Peyer's patch (tissue), 4 donors: ENCODE measurements at regions not wholly inside any gene's neighbourhood (a gene's known extent, or its start where the extent isn't known, plus 50 kb on each side); places are given as distances from the start of the nearest gene placed in this dataset.

ENCODE experiments used
- DNase-seq, 3 donors: peaks; one replicate each; pipeline ENCODE4 v3.0.0-alpha.2; 2017 to 2019
- H3K27ac ChIP-seq, 4 donors: fragments of 200-600 bp; sonication (generic); one replicate each; pipeline ENCODE4 v1.5.1; 2016 to 2019
- H3K27me3 ChIP-seq, 2 donors: fragments of 200-600 bp; sonication (generic); one replicate each; pipeline ENCODE4 v1.5.1; 2019
- H3K36me3 ChIP-seq, 3 donors: fragments of 200-600 bp; sonication (generic); one replicate each; pipeline ENCODE4 v1.5.1; 2016 to 2019
- H3K4me1 ChIP-seq, 4 donors: fragments of 200-600 bp; sonication (generic); one replicate each; pipeline ENCODE4 v1.5.1; 2016 to 2019
- H3K4me3 ChIP-seq, 4 donors: fragments of 200-600 bp; sonication (generic); 1 replicate in 3 of 4; 2 replicates in 1 of 4; pipeline ENCODE4 v1.5.1; 2016 to 2019; ENCODE audit warnings: mild to moderate bottlenecking in 1 of 4
- H3K9me3 ChIP-seq, 4 donors: fragments of 200-600 bp; sonication (generic); one replicate each; pipeline ENCODE4 v1.5.1; 2016 to 2019; ENCODE audit warnings: mild to moderate bottlenecking in 1 of 4
- POLR2A ChIP-seq, 2 donors: fragments of 450-650 bp; IDR thresholded peaks; one replicate each; pipeline ENCODE4 v1.5.1; 2017; ENCODE audit warnings: antibody characterized with exemption in 2 of 2, mild to moderate bottlenecking in 2 of 2, moderate library complexity in 2 of 2
- TF ChIP-seq, protein P1 (sequence below), 6 experiments: fragments of 450-650 bp in 4 of 6; fragments of 200-600 bp in 2 of 6; sonication (generic) in 1 of 6; IDR thresholded peaks; one replicate each; pipeline ENCODE4 v1.5.1; 2017 to 2019; ENCODE audit warnings: antibody characterized with exemption in 6 of 6, mild to moderate bottlenecking in 3 of 6, moderate library complexity in 1 of 6

DNA sequence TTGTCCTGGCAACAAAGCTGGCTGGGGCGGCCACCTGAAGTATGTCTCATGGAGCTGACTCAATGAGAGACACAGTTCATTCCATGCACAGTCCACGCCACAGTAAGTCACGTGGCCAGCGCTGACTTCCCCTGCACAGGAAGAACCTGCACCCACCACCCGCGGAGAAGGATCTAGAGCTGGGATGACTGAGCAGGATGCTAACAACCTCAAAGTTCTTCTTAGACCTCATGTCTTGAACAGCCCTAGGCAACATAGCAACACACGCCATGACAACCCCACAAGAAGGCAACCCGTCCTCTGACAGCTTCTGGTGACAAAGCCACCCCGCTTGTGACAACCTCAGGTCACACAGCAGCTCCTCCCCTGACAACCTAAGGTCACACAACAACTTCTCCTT is 76.9 kb upstream of the B3GAT1 start:
- no peak overlapping the region for H3K27ac ChIP-seq
- no peaks in the 10 kb centered on the region for H3K9me3 ChIP-seq
- no peaks in the 10 kb centered on the region for H3K4me1 ChIP-seq
- no peaks in the 10 kb centered on the region for H3K36me3 ChIP-seq
- TF ChIP-seq, protein P1, sequence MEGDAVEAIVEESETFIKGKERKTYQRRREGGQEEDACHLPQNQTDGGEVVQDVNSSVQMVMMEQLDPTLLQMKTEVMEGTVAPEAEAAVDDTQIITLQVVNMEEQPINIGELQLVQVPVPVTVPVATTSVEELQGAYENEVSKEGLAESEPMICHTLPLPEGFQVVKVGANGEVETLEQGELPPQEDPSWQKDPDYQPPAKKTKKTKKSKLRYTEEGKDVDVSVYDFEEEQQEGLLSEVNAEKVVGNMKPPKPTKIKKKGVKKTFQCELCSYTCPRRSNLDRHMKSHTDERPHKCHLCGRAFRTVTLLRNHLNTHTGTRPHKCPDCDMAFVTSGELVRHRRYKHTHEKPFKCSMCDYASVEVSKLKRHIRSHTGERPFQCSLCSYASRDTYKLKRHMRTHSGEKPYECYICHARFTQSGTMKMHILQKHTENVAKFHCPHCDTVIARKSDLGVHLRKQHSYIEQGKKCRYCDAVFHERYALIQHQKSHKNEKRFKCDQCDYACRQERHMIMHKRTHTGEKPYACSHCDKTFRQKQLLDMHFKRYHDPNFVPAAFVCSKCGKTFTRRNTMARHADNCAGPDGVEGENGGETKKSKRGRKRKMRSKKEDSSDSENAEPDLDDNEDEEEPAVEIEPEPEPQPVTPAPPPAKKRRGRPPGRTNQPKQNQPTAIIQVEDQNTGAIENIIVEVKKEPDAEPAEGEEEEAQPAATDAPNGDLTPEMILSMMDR (IDR thresholded peaks at IDR 0.05), result no peak
- TF ChIP-seq POLR2A (IDR thresholded peaks at IDR 0.05), result no peak
- no peaks in the 10 kb centered on the region for H3K27me3 ChIP-seq
- H3K4me3 ChIP-seq, result no peak overlapping the region
- peak in 1 of 3 donors; percentile 31 for DNase-seq

DNA sequence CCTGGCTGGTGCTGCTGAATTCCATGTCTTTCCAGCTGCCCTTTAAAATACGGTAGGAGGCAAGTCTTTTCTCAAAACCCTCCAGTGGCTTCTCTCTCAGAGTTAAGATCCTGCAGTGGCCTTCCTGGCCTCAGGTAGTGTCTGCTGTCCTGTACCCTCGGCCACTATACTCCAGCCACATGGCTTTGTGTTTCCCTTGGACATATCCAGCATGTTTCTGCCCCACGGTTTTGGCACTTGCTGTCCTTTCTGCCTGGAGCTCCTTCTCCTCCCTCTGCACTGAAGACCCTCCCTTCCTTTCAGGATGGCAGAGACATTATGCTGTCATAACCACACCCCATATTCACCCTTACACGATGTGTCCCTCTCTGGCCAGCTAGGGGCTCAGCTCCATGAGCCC is 76.5 kb upstream of the B3GAT1 start:
- Histone ChIP-seq H3K9me3 (no peaks in the 10 kb centered on the region), H3K27me3 (no peaks in the 10 kb centered on the region), H3K4me3 (no peak overlapping the region), H3K27ac (no peak overlapping the region), H3K36me3 (no peaks in the 10 kb centered on the region), H3K4me1 (no peaks in the 10 kb centered on the region)
- TF ChIP-seq, protein P1 (IDR thresholded peaks at IDR 0.05), result no peak
- TF ChIP-seq POLR2A (IDR thresholded peaks at IDR 0.05), result no peak
- no peak for DNase-seq

DNA sequence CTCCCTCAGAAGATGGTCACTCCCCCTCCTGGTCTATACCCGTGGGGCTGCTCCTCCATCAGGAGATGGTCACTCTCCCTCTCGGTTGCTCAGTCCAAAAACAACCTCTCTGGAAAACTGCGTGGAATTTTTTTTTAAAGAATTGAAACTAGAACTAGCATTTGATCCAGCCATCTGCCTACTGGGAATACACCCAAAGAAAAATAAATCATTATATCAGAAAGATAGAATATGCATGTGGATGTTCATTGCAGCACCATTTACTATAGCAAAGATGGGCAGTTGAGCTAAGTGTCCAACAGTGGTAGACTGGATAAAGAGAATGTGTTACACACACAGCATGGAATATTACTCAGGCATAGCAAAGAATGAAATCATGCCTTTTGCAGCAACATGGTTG is 75.7 kb upstream of the B3GAT1 start:
- Histone ChIP-seq H3K27me3 (no peaks in the 10 kb centered on the region), H3K27ac (no peak overlapping the region), H3K36me3 (peaks cover 0 to 5% (median 0%) of the 10 kb centered on the region in 3 donors), H3K4me3 (no peak overlapping the region), H3K4me1 (no peaks in the 10 kb centered on the region), H3K9me3 (no peaks in the 10 kb centered on the region)
- no peak for DNase-seq
- TF ChIP-seq POLR2A (IDR thresholded peaks at IDR 0.05), result no peak
- TF ChIP-seq, protein P1 (IDR thresholded peaks at IDR 0.05), result no peak

DNA sequence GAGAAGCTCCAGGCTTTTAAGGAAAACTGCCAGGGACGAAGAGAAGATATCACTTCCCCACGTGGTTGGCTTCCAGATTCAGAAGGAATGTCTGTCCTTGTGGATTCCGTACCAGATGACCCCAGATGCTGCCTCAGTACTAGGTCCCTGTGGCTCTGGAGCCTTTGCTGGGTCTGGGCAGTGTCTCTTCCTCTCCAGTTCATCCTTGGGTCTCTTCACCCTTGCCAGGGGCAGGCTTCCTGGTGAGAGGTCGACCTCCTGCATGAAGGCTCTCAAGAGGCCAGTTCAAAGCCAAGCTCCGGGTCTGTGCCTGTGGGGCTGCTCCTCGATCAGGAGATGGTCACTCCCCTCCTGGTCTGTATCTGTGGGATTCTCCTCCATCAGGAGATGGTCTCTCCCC is 74.7 kb upstream of the B3GAT1 start:
- no peak overlapping the region for H3K27ac ChIP-seq
- H3K36me3 ChIP-seq, result peaks cover 0 to 6% (median 0%) of the 10 kb centered on the region in 3 donors
- DNase-seq, result peak in 1 of 3 donors; percentile 22
- no peaks in the 10 kb centered on the region for H3K9me3 ChIP-seq
- no peaks in the 10 kb centered on the region for H3K27me3 ChIP-seq
- TF ChIP-seq POLR2A (IDR thresholded peaks at IDR 0.05), result no peak
- TF ChIP-seq, protein P1 (IDR thresholded peaks at IDR 0.05), result no peak
- H3K4me3 ChIP-seq, result no peak overlapping the region
- H3K4me1 ChIP-seq, result no peaks in the 10 kb centered on the region

DNA sequence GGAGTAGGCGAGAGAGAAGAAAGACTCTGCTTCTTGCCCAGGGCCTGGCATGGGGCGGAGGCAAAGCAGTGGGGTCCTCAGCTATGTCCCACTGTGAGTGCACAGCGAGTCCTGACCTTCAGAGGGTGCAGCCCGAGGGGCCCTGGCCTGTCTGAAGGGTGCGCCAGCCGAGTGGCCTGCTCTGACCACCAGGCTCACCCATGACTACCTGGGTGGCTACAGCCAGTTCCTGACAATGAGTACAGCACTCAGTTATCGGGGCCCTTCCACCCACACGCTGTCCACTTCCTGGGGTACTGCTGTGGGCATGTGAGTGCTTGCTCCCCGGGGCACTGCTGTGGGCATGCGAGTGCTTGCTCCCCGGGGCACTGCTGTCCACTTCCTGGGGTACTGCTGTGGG is 74.1 kb upstream of the B3GAT1 start:
- TF ChIP-seq POLR2A (IDR thresholded peaks at IDR 0.05), result no peak
- TF ChIP-seq, protein P1 (IDR thresholded peaks at IDR 0.05), result no peak
- Histone ChIP-seq H3K27me3 (no peaks in the 10 kb centered on the region), H3K4me3 (no peak overlapping the region)

DNA sequence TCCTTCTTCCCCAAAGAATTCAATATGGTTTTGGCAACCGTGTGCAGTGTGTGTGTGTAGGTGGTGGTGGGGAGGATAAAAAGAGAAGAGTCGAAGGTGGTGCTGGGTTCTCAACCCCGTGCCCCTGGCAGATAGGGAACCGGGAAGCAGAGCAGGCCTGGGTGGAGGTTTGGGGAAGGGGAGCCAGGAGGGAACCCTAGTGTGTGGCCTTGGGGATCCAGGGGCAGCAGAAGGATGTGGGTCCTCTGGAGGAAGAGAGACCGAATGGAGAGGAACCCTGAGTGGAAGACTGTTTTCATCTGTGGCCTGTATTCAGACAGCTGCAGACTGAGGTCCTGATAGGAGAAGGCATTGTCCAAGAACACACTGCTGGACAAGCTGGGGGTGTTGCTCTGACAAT is 73.3 kb upstream of the B3GAT1 start:
- Histone ChIP-seq H3K9me3 (no peaks in the 10 kb centered on the region), H3K4me1 (no peaks in the 10 kb centered on the region), H3K27ac (no peak overlapping the region), H3K36me3 (peaks cover 0 to 6% (median 0%) of the 10 kb centered on the region in 3 donors), H3K4me3 (no peak overlapping the region), H3K27me3 (no peaks in the 10 kb centered on the region)
- DNase-seq, result no peak
- TF ChIP-seq, protein P1 (IDR thresholded peaks at IDR 0.05), result no peak
- TF ChIP-seq POLR2A (IDR thresholded peaks at IDR 0.05), result no peak

More for the DNA sequence above, 74.1 kb upstream of the B3GAT1 start:
- Histone ChIP-seq H3K4me1 (no peaks in the 10 kb centered on the region), H3K27ac (no peak overlapping the region), H3K36me3 (peaks cover 0 to 6% (median 0%) of the 10 kb centered on the region in 3 donors), H3K9me3 (no peaks in the 10 kb centered on the region)
- peak in 1 of 3 donors; percentile 10 for DNase-seq
